Adipocyte (in vitro differentiated cells): ENCODE measurements at regions not wholly inside any gene's neighbourhood (a gene's known extent, or its start where the extent isn't known, plus 50 kb on each side); places are given as distances from the start of the nearest gene placed in this dataset.
A peak's percentile ranks its signal among the peaks of the same experiment; 100 is the strongest.

ENCODE experiments used
- DNase-seq: peaks from one replicate; pipeline ENCODE4 v3.0.0-alpha.2; 2015; ENCODE audit warnings: low read depth
- H3K27me3 ChIP-seq: replicated peaks from 2 replicates; pipeline ENCODE4 v1.7.0; 2013; ENCODE audit warnings: mild to moderate bottlenecking, low read length, moderate library complexity; ENCODE audit not compliant: control insufficient read depth, insufficient read depth
- H3K36me3 ChIP-seq: 2 replicates; pipeline ENCODE4 v1.7.0; 2013; ENCODE audit warnings: low read length, mild to moderate bottlenecking, moderate library complexity; ENCODE audit not compliant: control insufficient read depth, insufficient read depth, severe bottlenecking
- H3K4me1 ChIP-seq: 2 replicates; pipeline ENCODE4 v1.7.0; 2013; ENCODE audit warnings: mild to moderate bottlenecking, low read length, moderate library complexity; ENCODE audit not compliant: control insufficient read depth, insufficient read depth
- H3K4me3 ChIP-seq: 2 replicates; pipeline ENCODE4 v1.7.0; 2013; ENCODE audit warnings: mild to moderate bottlenecking, low read length, moderate library complexity
- H3K9ac ChIP-seq: 2 replicates; pipeline ENCODE4 v1.7.0; 2013; ENCODE audit warnings: mild to moderate bottlenecking, low read length, moderate library complexity
- H3K9me3 ChIP-seq: 2 replicates; pipeline ENCODE4 v1.7.0; 2013; ENCODE audit warnings: mild to moderate bottlenecking, low read length, moderate library complexity; ENCODE audit not compliant: control insufficient read depth

DNA sequence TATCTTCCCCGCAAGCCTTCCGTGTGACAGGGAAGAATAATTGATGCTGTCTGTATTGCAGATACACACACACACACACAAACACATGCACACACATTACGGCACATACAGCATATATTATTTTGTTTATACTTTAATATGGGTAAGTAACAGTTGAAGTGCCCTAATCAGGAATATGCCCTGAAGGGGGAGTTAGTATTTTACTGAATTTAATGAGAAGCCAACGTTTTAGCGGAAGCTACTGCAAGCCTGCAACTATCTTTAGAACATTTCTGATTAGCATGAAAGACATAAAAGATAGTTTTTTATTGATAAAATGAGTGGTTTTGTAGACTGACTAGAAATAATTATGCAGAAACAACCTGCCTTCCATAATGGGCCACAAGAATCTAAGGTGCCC is 296.6 kb upstream of the SLCO3A1 start:
- no peaks in the 10 kb centered on the region for H3K36me3 ChIP-seq
- H3K9me3 ChIP-seq, result no peaks in the 10 kb centered on the region
- H3K27me3 ChIP-seq, result no peaks in the 10 kb centered on the region
- no peak for DNase-seq
- H3K4me1 ChIP-seq, result peaks cover 18% of the 10 kb centered on the region
- H3K4me3 ChIP-seq, result no peak overlapping the region
- H3K9ac ChIP-seq, result no peak overlapping the region

DNA sequence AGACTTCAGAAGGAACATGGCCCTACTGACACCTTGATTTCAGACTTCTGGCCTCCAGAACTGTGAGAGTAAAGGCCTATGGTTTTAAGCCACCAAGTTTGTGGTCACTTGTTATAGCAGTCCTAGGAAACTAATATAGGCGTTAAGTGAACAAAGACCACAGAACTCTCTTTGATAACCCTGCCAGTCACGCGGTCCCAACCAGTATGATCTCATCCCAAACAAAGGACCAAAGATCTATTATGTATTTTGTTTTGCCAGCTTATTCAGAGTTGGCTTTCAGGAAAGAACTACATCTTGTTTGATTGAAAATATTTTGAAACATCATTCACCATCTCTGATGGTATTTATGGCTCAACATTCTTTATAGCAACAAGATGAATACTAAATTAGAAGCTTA is 294.4 kb upstream of the SLCO3A1 start:
- no peaks in the 10 kb centered on the region for H3K36me3 ChIP-seq
- peaks cover 34% of the 10 kb centered on the region for H3K4me1 ChIP-seq
- no peaks in the 10 kb centered on the region for H3K9me3 ChIP-seq
- DNase-seq, result no peak
- no peak overlapping the region for H3K4me3 ChIP-seq
- H3K27me3 ChIP-seq, result no peaks in the 10 kb centered on the region
- no peak overlapping the region for H3K9ac ChIP-seq

DNA sequence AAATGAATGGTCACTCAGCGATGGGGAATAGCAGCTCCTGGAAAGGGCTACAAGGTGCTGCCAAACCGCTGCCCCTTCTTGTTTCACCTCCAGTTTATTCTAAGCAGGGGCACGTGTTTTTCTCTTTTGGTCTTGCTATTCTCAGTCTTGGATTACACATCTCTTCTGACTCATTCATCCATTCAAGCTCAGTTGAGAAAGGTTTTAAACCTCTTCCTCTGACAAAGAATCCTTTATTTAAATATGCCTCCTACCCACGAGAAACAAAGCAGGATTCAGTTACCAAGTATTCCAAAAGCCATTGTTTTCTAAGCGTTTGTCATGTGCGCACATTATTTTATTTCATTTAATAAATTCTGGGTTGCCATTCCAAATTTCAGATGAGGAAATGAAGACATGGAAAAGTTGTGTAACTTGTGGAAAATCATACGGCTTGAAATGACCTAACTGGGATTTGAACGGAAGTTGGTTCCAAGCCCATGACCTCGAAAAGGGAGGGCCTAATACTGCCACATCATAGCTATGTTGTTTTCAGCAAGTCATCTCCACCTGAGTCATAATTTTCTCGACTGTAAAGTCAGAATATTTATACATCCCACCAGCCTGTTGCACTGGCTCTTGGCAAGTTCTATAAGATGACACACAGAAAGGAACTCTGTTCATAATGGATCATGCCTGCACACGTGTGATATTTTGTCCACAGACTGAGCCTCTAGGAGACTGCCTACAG is 292.0 kb upstream of the SLCO3A1 start:
- no peaks in the 10 kb centered on the region for H3K27me3 ChIP-seq
- H3K4me1 ChIP-seq, result peaks cover 34% of the 10 kb centered on the region
- no peaks in the 10 kb centered on the region for H3K36me3 ChIP-seq
- peak; percentile 14 for DNase-seq
- H3K9me3 ChIP-seq, result no peaks in the 10 kb centered on the region
- H3K4me3 ChIP-seq, result peak overlapping the region; percentile 62
- peak overlapping the region; percentile 25 for H3K9ac ChIP-seq

DNA sequence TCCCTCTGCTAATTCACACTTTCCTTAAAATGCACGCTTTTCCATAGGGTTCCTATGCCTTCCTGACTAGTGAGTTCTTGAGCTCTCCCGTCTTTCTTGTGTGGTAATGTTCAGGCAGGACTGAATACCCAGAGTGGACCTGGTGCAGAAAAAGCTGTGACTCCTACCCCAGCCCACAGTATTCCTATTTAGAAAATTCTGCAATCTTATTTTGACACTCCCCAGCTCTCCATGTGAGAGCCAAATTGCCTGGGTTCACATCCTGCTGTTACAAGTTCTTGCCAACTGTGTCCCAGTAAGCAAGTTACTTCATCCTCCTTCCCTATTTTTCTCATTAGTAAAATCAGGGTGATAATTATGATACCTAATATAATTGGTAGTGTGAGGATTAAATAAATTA is 290.8 kb upstream of the SLCO3A1 start:
- H3K4me1 ChIP-seq, result peaks cover 34% of the 10 kb centered on the region
- DNase-seq, result no peak
- H3K27me3 ChIP-seq, result no peaks in the 10 kb centered on the region
- H3K4me3 ChIP-seq, result no peak overlapping the region
- H3K9me3 ChIP-seq, result no peaks in the 10 kb centered on the region
- peak overlapping the region; percentile 6 for H3K9ac ChIP-seq
- H3K36me3 ChIP-seq, result no peaks in the 10 kb centered on the region

DNA sequence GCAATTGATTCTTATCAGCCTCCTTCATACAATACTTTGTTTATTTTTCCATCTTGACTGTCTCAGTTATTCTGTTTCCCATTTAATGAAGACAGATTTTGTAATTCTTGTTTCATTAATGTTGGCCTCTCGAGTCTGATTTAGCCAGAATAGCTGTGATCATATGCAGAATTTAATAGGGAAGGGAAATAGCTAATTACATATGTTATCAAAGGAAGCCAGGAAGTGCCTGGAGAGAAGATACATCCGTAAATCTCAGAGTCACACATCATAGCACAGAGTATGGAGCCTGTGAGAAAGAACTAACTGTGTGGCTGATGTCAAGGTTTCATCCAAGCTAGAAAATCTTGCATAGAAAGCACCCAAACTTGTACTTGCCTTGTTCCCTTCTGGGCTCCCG is 288.9 kb upstream of the SLCO3A1 start:
- H3K9ac ChIP-seq, result no peak overlapping the region
- no peaks in the 10 kb centered on the region for H3K9me3 ChIP-seq
- no peak overlapping the region for H3K4me3 ChIP-seq
- H3K4me1 ChIP-seq, result peaks cover 31% of the 10 kb centered on the region
- H3K27me3 ChIP-seq, result no peaks in the 10 kb centered on the region
- no peak for DNase-seq
- no peaks in the 10 kb centered on the region for H3K36me3 ChIP-seq

DNA sequence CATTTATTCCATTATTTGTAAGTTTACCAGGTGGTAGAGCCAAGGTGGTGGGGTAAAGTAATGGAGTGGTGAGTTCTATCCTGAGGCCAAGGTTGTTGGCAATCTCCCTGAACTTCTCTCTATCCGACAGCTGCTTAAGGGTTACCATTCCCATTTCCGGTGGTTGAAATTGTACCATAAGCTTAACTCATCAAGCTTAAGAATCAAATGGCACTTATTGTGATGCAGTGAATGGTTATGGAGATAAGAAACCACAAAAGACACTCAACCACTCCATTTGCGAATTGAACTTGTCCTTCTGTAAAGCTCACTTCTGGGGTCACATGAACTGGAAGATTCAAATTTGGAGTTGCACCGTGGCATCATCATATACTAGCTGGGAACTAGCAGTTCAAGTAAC is 287.4 kb upstream of the SLCO3A1 start:
- no peak for DNase-seq
- Histone ChIP-seq H3K9me3 (no peaks in the 10 kb centered on the region), H3K4me1 (peaks cover 19% of the 10 kb centered on the region), H3K27me3 (no peaks in the 10 kb centered on the region), H3K9ac (no peak overlapping the region), H3K36me3 (no peaks in the 10 kb centered on the region), H3K4me3 (no peak overlapping the region)

DNA sequence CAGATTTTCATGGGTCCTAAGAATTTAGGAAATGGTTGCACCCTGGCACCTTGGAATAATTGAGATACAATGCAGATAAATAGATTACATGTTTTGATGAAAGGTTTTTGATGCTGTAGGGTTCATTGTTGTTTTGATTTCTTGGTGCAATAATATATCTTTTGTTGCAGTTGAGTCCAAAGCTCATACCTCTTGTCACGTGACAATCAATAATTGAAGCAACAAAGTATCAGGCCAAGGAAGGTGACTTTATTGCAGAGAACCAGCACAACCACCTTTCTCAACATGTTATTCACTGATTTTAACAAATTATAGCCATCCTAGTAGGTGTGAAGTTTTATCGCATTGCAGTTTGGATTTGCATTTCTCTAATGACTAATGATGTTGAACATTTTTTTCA is 285.5 kb upstream of the SLCO3A1 start:
- H3K36me3 ChIP-seq, result no peaks in the 10 kb centered on the region
- no peaks in the 10 kb centered on the region for H3K9me3 ChIP-seq
- peaks cover 5% of the 10 kb centered on the region for H3K4me1 ChIP-seq
- no peak overlapping the region for H3K4me3 ChIP-seq
- DNase-seq, result no peak
- no peaks in the 10 kb centered on the region for H3K27me3 ChIP-seq
- no peak overlapping the region for H3K9ac ChIP-seq

DNA sequence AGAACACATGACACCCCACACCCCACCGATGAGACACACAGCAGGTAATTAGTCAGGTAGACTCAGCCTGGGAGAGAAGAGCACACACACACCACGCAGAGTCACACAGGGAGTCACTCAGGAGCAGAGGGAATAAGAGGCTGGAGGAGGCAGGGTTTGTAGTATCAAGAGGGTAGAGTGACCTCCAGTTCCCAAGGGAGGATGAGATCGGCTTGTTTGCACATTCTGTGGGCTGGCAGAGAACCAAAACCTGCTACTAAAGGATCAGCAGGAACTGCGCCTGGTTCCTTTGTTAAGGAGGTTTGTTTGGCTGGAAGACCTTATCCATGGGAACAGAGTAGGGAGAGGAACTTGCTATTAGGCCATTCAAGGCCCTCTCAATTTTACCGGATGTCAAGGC is 281.4 kb upstream of the SLCO3A1 start:
- H3K9me3 ChIP-seq, result no peaks in the 10 kb centered on the region
- no peaks in the 10 kb centered on the region for H3K27me3 ChIP-seq
- H3K9ac ChIP-seq, result no peak overlapping the region
- no peaks in the 10 kb centered on the region for H3K36me3 ChIP-seq
- DNase-seq, result no peak
- no peaks in the 10 kb centered on the region for H3K4me1 ChIP-seq
- H3K4me3 ChIP-seq, result no peak overlapping the region

DNA sequence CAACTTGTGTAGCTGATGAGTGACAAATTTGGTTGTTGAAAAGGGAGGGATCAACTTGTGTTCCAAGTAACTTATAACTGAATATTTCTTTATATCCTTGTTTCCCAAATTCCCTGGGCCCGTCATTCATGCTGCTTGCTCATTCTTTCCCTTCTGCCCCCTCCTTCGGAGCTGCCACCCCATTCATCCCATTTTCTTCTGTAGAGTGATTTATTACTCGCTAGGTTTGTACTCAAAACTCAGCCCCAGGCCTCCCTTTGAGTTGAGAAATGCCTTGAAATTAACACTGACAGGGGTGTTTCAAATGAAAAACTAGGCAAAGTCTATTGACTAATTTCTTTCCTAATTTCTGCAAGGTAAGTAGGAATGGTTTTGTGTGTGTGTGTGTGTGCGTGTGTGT is 277.4 kb upstream of the SLCO3A1 start:
- no peak for DNase-seq
- Histone ChIP-seq H3K36me3 (no peaks in the 10 kb centered on the region), H3K9ac (no peak overlapping the region), H3K4me3 (no peak overlapping the region), H3K27me3 (no peaks in the 10 kb centered on the region), H3K4me1 (no peaks in the 10 kb centered on the region), H3K9me3 (no peaks in the 10 kb centered on the region)

DNA sequence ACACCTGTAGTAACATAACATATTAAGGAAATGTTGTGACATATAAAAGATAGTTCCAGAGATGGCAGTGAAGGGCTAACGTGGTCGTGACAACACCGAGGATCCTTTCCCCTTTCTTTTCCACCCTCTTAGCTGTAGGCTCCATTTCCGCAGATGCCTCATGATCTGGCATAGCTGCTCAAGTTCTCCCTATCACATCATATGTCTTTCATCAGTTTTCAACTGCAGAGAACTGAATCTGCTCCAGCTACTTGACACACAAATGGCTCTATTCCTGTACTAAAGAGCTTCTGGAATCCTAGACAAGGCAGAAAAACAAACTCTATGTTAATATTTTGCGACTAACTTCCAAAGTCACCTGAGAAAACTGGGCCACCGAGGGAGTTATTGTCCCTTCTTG is 275.0 kb upstream of the SLCO3A1 start:
- Histone ChIP-seq H3K4me3 (no peak overlapping the region), H3K36me3 (no peaks in the 10 kb centered on the region), H3K9me3 (no peaks in the 10 kb centered on the region), H3K27me3 (no peaks in the 10 kb centered on the region), H3K4me1 (no peaks in the 10 kb centered on the region), H3K9ac (no peak overlapping the region)
- DNase-seq, result no peak

DNA sequence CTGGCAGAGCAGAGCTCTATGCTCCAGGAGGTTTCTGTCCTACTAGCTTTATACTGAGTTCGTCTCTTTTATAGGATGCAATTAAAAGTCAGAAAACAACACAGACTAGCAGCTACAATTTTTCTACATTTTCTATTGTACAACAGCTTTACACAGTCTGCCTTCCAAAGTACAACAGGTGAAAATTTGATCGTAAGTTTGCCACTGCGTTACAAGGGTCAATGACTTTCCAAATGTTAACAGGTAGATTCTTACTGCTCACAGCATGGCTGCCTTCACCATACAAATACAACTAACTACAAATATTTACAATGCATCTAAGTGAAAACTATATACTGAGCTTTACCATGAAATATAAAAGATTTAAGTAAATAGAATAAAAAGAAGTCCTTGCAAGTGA is 268.6 kb upstream of the SLCO3A1 start:
- no peak for DNase-seq
- no peak overlapping the region for H3K9ac ChIP-seq
- no peaks in the 10 kb centered on the region for H3K36me3 ChIP-seq
- H3K4me1 ChIP-seq, result no peaks in the 10 kb centered on the region
- no peaks in the 10 kb centered on the region for H3K9me3 ChIP-seq
- H3K4me3 ChIP-seq, result no peak overlapping the region
- H3K27me3 ChIP-seq, result peaks cover 3% of the 10 kb centered on the region

DNA sequence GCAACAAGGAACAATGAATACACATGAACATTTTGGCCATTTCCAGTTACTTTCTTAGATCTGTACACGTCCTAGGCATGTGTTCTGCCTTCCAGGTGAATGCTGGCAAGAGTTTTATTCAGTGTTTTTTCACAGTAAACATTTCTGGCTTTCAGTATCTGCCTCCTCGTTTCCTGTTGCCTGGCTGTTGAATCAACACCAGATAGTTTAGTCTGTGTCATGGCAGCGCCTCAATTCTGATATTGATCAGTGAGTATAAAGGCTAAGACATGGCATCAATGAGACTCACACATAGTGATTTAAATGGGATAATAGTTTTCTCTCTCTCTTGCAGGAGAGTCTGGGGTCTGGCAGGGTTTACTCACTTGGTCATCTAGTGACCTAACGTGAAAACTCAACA is 266.9 kb upstream of the SLCO3A1 start:
- Histone ChIP-seq H3K4me3 (no peak overlapping the region), H3K9ac (no peak overlapping the region), H3K27me3 (peaks cover 3% of the 10 kb centered on the region), H3K36me3 (no peaks in the 10 kb centered on the region), H3K4me1 (no peaks in the 10 kb centered on the region), H3K9me3 (no peaks in the 10 kb centered on the region)
- no peak for DNase-seq
